Effector CD4-positive, alpha-beta T cell (primary cell): ENCODE measurements at regions not wholly inside any gene's neighbourhood (a gene's known extent, or its start where the extent isn't known, plus 50 kb on each side); places are given as distances from the start of the nearest gene placed in this dataset.
"Not testable (repeated sequence)": the region's sequence is repeated elsewhere in the genome, so short reads cannot be mapped to it uniquely, and the experiment has no call there.

Source experiments
- DNase-seq: peaks from one replicate; pipeline ENCODE4 v3.0.0-alpha.2; 2020

DNA sequence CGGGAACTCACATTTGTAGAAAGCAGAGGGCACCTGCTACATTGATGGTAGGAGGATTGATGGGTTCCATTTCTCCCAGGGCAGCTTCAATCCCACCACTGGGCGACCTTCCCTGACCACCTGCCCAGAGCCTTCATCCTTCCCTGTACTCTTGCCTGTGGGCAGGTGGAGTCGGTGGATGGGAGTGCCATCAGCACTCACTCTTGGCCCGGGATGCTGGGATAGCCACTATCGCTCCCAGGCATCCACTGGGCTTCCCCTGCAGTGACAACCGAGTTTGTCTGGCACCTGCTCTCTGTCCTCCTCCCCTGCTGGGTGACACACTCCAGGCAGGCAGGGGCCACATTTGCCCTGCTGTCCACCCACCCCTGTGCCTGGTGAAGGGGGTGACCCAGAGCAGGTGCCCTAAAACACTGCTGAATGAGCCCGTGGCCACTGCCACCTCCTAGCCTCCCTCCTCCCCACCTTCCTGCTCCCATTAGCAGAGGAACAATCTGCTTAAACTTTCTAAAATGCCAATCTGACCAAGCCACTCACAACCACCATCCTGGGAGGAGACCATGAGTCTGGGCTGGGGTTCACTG is 604.7 kb downstream of the TBC1D22A start:
- no peak for DNase-seq

DNA sequence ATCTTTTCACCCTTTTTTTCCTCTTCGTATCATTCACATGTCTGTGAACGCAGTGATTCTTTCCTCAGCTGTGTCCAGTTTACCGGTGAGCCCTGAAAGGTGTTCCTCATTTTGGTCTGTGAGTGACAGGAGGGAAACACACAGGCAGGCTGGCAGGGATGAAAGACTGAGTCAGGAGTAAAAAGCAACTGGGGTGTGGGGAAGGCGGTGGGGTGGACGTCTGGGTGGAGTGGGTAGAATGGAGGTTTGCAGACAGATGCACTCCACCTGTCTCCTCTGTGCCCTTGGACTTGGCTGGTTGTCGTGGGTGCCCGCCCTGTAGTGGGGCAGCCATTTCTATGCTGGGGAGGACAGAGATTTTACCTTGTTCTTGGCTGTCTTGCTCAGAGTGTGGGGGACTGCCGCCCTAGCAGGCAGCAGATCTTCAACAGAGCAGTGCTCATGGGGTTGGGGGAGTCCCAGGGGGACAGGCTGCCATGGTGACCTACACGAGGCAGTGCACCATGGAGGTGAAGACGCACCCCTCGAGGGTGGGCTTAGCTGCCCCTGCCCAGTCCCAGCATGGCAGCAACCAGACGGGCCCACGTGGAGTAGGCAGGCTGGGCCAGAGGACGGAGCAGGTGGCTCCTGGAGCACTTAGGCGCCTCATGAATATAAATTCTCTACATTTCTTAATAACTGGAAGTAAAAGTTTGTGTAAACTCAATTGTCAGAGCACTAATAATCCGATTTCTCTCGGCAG is 603.7 kb downstream of the TBC1D22A start:
- DNase-seq = no peak

DNA sequence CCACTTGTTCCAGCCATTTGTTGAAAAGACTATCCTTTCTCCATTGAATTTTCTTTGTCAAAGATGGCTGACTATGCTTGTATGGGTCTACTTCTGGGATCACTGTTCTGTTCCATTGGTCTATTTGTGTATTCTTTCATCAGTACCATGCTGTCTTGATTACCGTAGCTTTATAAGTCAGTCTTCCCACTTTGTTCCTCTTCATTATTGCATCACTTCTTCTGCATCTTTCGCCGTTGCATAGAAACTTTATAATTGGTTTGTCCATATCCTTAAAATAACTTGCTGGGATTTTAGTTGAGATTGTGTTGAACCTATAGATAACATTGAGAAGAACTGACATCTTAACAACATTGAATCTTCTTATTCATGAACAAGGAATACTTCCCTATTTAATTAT is 598.8 kb downstream of the TBC1D22A start:
- DNase-seq = no peak

DNA sequence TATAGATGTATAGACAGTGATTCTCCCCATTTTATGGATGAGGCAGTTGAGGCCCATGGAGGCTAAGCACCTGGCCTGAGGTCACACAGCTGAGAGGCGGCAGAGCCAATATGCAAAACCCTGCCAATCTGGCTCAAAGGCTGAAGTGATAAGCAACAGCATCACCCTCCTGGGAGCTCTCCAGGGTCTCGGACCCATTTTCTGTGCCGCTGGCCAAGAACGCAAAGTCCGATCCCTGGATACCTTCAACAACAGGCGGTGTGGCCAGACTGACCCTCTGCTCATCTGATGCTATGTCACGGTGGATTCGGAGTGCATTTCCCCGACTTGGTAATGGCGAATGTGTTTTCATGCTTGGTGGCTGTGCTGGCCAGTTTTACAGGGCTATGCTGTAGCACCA is 595.0 kb downstream of the TBC1D22A start:
- no peak for DNase-seq

DNA sequence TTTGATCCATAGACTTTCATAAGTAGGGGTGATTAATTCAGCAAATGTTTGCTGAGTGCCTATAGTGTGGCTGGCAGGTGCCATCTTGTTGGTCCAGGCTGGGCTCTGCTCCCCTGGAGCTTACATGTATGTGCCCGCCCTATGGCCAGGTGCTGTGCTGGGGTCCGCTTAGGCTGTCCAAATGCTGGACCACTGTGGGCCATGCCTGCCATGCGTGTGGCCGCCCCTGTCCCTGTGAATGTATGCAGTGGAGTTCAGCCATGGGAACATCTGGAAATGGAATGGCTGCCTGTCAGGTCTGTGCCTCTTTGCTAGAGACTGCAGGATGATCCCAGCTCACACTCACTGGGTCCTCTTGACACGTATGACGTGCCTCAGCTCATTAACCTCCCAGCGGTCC is 594.6 kb downstream of the TBC1D22A start:
- no peak for DNase-seq

DNA sequence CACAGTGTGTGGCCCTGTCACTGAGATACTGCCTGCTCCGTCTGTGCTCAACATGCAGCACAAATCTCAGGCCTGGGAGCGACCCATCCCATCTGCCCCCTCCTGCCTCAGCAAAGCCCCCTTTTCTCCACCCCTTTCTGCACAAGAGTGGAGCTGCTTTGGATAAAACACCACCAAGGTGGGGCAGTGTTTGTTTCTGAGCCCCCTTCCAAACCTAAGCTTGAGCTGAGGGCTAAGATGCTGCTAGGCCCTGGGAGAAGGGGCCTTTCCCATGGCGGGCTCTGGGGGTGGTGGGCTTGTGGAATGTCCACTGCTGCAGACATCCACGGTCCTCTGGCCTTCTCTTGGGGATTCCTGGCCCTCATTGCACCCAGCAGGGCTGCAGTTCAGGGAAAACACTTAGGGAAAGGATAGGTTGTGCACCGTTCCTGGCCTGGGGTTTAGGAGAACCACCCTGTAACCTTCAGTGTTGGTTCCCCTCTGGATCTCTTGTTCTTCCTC is 594.1 kb downstream of the TBC1D22A start:
- no peak for DNase-seq

DNA sequence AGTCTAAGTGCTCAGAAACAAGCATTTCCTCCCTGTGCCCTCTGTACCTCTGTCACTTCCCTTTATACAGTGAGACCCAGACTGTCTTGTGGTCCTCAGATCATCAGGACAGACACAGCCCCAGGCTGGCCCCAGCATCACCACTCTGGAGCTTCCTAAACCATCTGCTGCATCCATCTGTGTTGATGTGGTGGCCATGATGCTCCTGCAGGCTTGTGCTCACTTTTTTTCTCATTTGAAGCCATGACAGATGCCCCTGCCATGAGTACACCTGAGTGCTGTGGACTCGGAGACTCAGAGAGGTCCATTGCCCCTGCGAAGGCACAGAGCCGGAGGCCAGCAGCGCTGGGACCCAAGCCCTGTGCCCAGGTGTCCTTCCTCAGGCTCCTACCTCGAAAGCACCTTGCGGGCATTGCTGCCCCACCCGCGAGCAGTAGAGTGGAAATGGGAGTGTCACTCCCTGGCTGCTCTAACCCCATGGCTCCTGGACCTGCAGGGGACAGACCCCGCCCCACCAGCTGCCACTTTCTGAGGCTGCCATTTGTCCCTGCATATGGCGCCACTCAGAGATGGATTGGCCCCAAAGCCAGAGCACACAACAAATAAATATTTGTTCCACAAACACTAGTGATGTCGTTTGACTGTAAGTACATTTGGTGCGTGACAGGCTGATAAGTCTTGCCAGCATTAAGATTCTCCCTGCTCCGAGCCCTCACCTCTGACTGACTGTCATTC is 593.5 kb downstream of the TBC1D22A start:
- DNase-seq = no peak

DNA sequence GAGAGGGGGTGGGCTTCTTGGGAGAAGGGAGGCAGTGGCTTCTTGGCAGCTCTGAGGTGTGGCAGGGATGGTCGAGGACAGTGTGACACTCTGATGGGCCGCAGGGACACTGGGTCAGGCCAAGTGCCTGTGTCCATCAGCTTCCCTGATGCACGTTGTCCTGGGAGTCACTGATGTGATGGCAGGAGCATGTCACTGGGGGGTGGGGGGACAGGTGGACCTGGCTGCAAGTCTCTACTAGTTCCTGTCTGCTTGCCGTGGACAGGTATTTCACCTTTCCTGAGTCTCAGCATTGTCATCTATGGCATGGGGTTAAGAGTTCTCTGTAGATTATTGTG is 592.9 kb downstream of the TBC1D22A start:
- no peak for DNase-seq

DNA sequence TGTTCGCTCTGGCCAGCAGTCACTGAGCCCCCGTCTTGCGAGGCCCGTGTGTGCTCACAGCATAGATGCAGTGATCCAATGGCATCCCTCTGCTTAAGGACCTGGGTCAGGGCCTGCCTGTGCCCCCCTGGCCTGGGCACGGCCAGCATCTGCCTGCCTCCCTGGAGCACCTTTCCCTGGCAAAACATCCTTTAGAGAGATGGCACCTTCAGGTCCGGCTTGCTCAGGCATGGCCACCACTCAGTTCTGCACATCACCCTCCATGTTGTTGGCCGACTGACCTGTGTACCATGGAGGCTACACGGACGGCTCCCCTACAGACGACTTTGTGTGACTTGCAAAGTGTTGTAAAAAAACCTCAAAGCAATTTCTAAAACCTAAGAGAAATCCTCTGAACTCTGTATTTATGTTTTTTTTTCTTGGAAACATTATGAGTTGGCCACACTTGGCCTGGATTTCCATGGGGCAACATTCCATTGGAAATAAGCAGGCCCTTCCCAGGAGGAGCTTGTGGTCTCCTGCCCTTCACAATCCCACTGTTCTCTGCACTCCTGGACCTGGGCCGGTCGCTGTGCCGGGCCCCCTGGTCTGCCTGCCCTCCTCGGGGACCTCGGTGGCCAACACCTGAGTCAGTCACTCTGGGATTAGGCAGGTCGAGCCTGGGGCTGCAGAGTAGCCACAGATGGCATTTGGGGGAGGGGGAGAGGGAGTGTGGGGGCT is 592.4 kb downstream of the TBC1D22A start:
- no peak for DNase-seq

DNA sequence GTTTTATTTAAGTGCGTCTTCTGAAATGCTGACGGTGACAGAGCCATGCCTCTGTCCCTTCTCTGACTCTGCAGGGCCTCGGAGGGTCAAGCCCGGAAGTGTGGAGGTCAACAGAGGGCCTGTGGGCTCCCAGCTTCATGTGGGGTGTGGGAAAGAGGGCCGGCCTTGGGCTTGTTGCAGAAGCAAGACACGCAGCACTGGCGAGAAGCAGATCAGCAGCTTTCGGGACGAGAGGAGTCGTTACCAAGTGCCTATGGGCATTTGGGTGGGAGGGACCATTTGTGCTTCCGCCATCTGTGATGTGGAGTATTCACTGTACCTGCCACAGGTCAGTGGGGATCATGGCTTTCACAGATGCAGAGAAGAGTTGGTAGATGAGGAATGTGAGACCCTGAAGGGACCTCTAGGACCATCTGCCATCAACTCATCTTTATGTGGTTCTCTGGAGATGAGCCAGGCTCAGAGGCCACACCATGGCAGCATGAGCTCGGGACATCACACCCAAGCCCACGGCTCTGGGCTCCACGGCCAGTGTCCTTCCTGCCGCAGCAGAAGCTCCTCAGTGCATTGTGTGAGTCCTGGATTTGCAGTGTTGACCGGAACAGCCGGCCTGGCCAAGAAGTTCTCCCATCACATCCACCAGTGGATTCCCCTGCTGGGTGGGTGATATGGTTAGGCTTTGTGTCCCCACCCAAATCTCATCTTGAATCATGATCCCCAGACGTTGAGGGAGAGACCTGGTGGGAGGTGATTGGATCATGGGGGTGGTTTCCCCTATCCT is 590.7 kb downstream of the TBC1D22A start:
- DNase-seq = no peak

DNA sequence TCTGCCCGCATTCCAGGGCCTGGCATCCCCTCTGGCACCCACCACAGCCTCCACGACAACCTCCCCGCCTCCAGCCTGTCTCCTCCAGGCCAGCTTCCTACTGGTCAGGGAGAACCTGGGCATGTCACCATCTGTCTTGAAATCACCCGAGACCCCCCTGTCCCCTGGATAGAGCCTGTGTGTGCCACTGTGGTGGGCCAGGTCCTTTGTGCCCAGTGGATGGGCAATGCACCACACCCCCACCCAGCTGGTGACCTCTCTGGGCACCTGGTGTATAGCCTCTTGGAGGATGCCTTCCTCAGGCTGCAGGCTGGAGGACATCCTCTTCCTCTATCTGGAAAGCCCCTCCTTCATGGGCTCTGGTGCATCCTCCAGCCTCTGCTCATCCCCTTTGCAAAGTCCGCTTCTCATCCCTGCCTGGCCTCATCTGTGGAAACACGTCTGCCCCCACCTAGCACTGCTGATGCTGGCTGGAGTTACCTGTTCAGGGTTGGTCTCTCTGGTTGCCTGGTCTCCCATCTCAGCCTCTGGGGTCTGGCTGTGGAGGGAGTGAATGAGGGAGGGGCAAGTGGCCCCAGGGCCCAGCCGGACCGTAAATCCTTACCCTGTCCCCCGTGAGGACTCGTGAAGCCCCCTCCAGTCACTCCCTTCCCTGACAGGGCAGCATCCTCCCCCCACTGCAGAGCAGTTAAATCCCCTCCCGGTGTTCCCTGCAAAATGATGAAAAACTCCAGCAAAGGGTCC is 589.6 kb downstream of the TBC1D22A start:
- DNase-seq = no peak

DNA sequence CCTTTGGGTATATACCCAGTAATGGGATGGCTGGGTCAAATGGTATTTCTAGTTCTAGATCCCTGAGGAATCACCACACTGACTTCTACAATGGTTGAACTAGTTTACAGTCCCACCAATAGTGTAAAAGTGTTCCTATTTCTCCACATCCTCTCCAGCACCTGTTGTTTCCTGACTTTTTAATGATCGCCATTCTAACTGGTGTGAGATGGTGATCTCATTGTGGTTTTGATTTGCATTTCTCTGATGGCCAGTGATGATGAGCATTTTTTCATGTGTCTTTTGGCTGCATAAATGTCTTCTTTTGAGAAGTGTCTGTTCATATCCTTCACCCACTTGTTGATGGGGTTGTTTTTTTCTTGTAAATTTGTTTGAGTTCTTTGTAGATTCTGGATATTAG is 583.8 kb downstream of the TBC1D22A start:
- DNase-seq = not testable (repeated sequence)

DNA sequence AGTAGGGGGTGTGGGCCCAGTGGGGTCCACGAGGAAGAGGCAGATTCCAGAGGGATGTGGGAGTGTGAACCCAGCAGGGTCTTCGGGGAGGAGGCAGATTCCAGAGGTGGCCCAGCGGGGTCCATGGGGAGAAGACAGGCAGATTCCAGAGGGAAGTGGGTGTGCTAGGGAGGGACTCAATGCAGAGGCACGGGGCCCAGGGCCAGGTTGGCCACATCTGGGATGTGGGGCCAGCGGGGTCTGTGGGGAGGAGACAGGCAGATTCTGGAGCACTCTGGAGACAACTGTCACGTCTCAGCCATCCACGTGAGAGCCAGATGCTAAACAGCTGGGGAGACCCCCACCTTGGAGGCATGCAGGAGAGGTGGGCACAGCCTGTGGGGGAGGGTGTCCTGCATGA is 582.6 kb downstream of the TBC1D22A start:
- DNase-seq = no peak

DNA sequence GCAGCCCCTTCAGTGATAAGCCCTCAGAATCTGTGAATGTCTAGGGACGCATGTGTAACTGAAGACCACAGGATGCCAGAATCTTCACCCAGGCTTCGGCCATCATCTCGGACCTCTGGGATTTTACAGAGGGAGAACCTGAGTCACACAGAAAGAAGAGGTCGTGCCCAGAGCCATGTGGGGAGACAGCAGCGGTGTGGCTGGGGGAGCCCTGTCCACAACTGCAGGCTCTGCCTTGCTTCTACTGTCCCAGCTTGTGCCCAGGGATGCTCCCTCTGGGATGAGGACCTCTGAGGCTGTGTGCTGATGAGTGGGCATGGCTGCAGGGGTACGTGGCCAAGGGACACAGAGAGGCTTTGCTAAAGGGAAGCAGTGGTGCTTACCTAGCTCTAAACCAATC is 582.0 kb downstream of the TBC1D22A start:
- DNase-seq = no peak

DNA sequence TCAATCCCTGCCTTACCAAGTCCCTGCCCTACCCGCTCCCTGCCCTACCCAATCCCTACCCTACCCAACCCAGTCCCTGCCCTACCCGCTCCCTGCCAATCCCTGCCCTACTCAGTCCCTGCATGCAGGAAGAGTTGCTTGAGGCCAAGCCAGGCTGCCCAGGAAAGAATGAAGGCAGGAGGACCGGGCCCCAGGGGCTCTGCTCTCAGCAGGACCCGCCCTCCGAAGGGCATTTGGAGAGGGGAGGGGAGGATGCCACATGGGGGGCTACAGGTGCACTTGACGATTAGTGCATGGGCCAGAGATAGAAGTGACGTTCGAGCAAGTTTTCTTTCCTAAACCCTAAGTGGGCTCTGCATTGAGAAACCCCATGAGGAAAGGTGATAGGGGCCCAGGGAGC is 581.2 kb downstream of the TBC1D22A start:
- DNase-seq = no peak

DNA sequence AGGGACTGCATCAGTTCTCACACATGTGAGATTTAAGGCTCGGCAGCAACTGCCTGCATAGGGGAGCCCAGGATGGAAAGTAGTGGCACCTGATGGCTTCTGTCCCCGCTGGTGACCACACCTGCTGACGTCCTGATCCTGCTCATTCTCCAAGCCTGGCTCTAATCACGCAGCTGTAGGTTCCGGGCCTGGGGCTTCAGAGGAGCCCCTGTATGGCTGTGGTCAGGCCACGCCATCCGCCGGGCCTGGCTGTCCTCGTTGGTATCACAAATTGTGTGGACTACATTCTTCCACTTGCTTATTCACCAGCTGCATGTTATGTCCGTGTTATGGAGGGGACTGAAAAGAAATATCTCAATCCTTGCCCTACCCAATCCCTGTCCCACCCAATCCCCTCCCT is 580.0 kb downstream of the TBC1D22A start:
- DNase-seq = no peak

DNA sequence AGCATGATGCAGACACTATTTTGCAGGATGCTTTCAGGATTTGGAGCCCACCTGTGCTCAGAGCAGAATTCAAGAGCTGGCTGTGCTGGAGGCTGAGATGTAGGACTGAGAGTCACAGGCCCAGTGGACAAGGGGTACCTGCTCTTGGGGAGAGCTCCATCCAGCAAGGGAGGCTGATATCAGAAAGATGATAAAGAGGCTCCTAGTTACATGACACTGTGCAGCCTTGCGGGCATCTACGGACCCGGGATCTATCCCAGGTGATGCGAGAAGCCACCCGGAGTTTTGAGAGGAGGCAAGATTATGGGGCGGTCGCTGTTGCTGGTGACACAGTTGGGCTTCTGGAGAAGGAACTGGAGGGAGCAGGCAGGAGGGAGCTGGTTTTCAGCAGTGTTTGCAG is 579.0 kb downstream of the TBC1D22A start:
- no peak for DNase-seq

DNA sequence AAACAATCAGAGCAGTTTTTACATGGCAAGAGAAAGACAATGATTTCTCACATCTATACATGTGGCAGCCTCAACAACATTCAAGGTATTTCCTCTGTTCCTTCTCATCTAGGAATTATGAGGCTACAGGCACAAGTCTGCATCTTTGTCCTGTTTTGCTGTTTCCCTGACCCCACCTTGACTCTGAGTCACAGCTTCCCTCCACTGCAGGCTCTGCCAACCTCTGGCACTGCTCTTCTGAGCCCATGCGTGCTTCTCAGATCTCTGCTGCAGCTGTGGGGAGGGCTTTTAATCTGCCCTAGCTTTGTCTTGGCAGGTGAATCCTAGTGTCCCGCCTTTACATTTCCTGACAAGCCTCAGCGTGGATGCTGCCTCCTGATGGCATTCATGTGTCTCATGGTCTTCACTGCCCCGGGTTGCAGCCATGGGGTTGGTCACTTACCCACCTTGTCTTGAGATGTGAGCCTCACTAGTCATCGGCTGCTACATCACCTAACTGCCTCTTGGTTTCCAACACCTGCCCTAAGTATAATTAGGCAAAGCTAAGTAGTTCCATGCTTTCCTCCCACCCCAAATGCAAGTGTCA is 578.5 kb downstream of the TBC1D22A start:
- DNase-seq = no peak

DNA sequence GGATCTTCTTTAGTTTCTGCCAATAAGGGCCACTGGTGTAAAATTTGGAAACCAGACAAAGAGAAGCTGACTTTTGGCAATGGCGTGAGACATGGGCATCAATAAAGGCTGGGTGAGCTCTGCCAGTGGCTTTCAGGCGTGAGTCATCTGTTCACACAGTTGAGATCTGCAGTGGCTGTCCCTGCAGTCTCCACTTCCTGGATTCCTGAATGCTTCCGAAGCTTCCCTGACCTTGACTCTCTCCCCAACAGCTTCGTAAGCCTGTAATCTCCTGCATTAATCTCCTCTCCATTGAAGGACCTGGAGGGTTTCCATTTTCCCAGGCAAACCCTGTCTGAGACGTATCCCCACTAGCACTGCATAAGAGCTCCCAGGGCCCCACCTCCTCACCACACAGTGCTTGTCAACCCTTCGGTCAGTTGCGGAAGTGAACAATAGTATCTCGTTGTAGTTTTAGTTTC is 574.7 kb downstream of the TBC1D22A start:
- DNase-seq = no peak

DNA sequence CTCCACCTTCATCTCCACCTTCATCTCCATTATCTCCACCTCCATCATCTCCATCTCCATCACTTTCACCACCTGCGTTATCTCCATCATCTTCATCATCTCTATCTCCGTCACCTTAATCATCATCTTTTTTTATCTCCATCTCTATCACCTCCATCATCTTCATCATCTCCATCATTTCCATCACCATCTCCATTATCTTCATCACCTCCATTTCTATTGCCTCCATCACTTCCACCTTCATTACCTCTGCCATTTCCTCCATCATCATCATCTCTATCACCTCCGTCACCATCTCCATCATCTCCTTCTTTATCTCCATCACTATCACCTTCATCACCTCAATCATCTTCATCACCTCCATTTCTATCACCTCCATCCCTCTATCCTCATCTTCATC is 573.5 kb downstream of the TBC1D22A start:
- DNase-seq = no peak

DNA sequence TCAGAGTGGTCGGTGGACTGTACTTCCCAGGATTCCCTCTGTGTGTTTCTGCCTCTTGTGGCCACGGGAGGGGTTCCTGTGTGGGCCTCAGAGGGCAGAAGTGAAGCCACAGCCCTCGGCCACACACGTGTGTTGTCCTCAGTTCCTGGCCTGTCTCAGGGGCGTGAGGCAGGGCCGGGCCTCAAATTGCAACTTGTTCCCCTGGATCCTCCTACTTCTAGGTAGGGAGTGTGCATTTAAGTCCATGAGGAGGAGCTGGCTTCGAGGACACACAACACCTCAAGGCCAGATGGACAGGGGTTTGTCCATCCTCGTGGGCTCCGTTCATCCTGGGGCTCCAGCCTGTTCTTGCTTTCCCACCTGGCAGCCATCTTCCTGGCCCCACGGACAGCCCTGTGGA is 573.0 kb downstream of the TBC1D22A start:
- DNase-seq = no peak
